ENCODE measurements at regions not wholly inside any gene's neighbourhood (a gene's known extent, or its start where the extent isn't known, plus 50 kb on each side); places are given as distances from the start of the nearest gene placed in this dataset.

GRCh38 chr6:80523010-80523409 lies 416.5 kb downstream of the BCKDHB start:
- TF ChIP-seq POLR2AphosphoS5 (IDR thresholded peaks at IDR 0.05; ENCODE audit: borderline replicate concordance, low read depth, low read length) (no peak), EZH2 (IDR thresholded peaks at IDR 0.05) (no peak)
